AG04450 (cell line): ENCODE measurements at regions not wholly inside any gene's neighbourhood (a gene's known extent, or its start where the extent isn't known, plus 50 kb on each side); places are given as distances from the start of the nearest gene placed in this dataset.

Source experiments
- CTCF ChIA-PET: fragments of 300-600, 350-600 bp; formaldehyde crosslinking; extraction: SDS; loops from one replicate; lab custom pipeline; 2022; ENCODE audit warnings: antibody characterized with exemption, inconsistent platforms; lab: Charles Lee
- POLR2A ChIA-PET: fragments of 350-600 bp; formaldehyde crosslinking; extraction: SDS; loops from one replicate; lab custom pipeline; 2021; ENCODE audit warnings: antibody characterized with exemption, inconsistent platforms; lab: Yijun Ruan, JAX
- DNase-seq: peaks from one replicate; pipeline ENCODE4 v3.0.0-alpha.2; 2011; ENCODE audit warnings: low read depth, low spot score
- H3K27ac ChIP-seq: one replicate; pipeline ENCODE4 v1.5.1; 2012; ENCODE audit warnings: low read depth, low read length, control low read depth
- H3K27me3 ChIP-seq: one replicate; pipeline ENCODE4 v1.6.0; 2012; ENCODE audit warnings: low read length; ENCODE audit not compliant: control insufficient read depth, insufficient read depth
- H3K4me3 ChIP-seq: 2 replicates; pipeline ENCODE4 v1.5.1; 2011; ENCODE audit warnings: mild to moderate bottlenecking, low read depth, low read length, control low read depth
- H3K9me3 ChIP-seq: 2 replicates; pipeline ENCODE4 v1.5.1; 2012; ENCODE audit warnings: low read length; ENCODE audit not compliant: control insufficient read depth, insufficient read depth
- TF ChIP-seq, protein P1 (sequence below): IDR thresholded peaks from 2 replicates; pipeline ENCODE4 v1.5.1; 2011; ENCODE audit warnings: low read depth, low read length, control low read depth, inconsistent platforms

DNA sequence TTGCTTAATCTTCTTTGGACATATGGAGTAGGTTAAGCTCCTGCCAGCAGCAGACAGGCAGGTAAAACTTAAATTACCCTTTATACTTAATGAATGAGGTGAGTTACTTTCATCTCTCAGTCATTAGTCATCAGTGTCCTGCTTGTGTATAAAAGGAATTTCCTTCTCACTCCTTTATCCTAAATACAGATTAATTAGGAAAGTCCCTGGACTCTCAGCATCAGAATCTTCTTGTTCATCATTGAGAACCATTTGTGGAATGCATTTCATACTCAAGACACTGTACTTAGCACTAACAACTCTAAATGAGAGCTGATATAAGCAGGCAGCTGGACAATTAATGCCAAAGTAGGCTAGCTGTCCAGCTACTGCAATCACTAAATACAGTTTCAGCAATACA, 630.4 kb downstream of the METTL15 start:
- TF ChIP-seq, protein P1, sequence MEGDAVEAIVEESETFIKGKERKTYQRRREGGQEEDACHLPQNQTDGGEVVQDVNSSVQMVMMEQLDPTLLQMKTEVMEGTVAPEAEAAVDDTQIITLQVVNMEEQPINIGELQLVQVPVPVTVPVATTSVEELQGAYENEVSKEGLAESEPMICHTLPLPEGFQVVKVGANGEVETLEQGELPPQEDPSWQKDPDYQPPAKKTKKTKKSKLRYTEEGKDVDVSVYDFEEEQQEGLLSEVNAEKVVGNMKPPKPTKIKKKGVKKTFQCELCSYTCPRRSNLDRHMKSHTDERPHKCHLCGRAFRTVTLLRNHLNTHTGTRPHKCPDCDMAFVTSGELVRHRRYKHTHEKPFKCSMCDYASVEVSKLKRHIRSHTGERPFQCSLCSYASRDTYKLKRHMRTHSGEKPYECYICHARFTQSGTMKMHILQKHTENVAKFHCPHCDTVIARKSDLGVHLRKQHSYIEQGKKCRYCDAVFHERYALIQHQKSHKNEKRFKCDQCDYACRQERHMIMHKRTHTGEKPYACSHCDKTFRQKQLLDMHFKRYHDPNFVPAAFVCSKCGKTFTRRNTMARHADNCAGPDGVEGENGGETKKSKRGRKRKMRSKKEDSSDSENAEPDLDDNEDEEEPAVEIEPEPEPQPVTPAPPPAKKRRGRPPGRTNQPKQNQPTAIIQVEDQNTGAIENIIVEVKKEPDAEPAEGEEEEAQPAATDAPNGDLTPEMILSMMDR, result no peak
- ChIA-PET POLR2A (interaction anchor here (0.5 kb wide), 1 partner anchor 176 kb away, joined by 4 read pairs; no protein-coding TSS in a partner anchor), CTCF (interaction anchor here (1.3 to 1.8 kb wide), 2 partner anchors 282 to 590 kb away, joined by 3 read pairs; no protein-coding TSS in a partner anchor)
- DNase-seq, result no peak
- Histone ChIP-seq H3K27me3 (no peaks in the 10 kb centered on the region), H3K9me3 (no peaks in the 10 kb centered on the region), H3K27ac (no peak overlapping the region), H3K4me3 (no peak overlapping the region)

DNA sequence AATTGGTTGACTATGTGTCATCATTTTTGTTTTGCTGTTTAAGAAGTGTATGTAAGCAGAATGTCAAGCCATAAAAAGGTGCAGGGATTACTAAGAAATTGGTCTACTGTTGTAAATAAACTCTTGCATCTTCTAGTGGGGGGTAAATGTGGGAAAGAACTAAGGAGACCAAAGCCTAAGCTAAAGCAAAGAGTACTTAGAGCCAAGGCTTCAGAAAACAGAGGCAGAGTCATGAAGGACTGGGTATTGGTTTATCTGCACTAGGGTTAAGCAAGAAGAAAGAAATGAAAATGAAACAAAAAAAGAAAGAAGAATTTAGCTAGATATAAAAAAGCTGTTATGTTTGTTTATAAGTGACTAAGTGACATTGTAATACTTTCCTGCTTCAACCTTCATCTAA, 628.1 kb downstream of the METTL15 start:
- DNase-seq, result no peak
- H3K9me3 ChIP-seq, result no peaks in the 10 kb centered on the region
- TF ChIP-seq, protein P1, result no peak
- CTCF ChIA-PET, result no interaction called here
- H3K27me3 ChIP-seq, result no peaks in the 10 kb centered on the region
- no peak overlapping the region for H3K27ac ChIP-seq
- H3K4me3 ChIP-seq, result no peak overlapping the region
- POLR2A ChIA-PET, result interaction anchor here (0.6 to 1.2 kb wide), 3 partner anchors 45 to 589 kb away, joined by 3 to 5 read pairs (median 3); no protein-coding TSS in a partner anchor

DNA sequence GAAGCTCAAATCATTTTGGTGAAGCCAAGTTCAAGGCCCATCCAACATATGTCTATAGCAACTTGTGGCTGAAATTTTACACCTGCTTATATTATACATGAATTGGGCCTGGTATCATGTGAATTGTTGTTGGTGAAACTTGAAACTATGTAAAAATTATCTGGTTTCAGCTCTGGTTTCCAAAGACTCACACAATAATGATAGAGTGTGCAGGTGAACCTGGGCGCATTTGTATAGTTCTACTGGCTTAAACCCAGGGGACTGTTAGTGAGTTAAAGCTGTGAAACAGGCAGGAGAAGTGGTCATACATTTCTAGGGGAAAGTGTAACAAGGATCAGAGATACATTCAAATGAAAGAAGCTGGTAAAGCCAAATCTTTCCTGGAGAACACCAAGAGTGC, 627.3 kb downstream of the METTL15 start:
- ChIA-PET CTCF (interaction anchor here (1.0 kb wide), 1 partner anchor 37 kb away, joined by 3 read pairs; no protein-coding TSS in a partner anchor), POLR2A (interaction anchor here (1.0 to 1.2 kb wide), 2 partner anchors 100 to 590 kb away, joined by 3 to 5 read pairs; no protein-coding TSS in a partner anchor)
- no peak for DNase-seq
- no peaks in the 10 kb centered on the region for H3K9me3 ChIP-seq
- TF ChIP-seq, protein P1, result no peak
- H3K4me3 ChIP-seq, result no peak overlapping the region
- no peak overlapping the region for H3K27ac ChIP-seq
- no peaks in the 10 kb centered on the region for H3K27me3 ChIP-seq

DNA sequence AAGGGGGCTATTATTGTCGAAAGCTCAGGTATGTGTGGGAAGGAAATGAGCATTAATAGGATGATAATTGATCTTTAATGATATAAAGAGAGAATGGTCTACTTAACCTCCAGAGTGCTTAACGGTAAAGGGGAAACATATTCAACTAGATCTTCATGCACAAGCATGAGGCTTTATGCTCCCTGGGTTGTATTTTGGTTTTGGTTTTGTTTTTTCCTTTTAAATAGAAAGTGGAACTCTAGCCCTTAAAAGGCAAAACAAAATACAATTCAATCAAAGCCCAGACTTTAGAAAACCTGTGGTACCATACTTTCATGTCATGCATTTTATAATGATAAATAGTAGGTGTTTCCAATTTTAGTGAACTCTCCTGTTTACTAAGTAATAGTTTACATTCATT, 622.7 kb downstream of the METTL15 start:
- peaks cover 4% of the 10 kb centered on the region for H3K9me3 ChIP-seq
- CTCF ChIA-PET, result no interaction called here
- no peak overlapping the region for H3K27ac ChIP-seq
- H3K4me3 ChIP-seq, result no peak overlapping the region
- no peaks in the 10 kb centered on the region for H3K27me3 ChIP-seq
- POLR2A ChIA-PET, result no interaction called here
- no peak for DNase-seq
- TF ChIP-seq, protein P1, result no peak

DNA sequence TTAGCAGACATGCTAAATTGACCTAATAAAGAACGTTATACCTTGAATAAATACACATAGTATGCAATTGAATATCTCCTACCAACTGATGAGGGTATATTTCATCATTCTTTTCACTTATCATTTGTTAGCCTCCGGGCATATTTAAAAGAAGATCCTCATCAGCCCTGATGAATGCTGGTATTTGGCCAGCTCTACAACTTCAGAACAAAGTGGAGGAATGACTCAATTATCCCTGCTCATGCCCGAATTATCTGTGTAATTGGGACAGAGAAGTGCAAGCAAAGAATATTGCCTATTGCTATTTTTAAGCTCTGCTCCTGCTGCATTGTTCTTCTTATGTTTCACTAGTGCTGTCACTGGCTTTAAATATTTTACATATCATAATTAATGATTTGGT, 622.1 kb downstream of the METTL15 start:
- ChIA-PET CTCF (no interaction called here), POLR2A (no interaction called here)
- DNase-seq, result no peak
- Histone ChIP-seq H3K27ac (no peak overlapping the region), H3K27me3 (no peaks in the 10 kb centered on the region), H3K4me3 (no peak overlapping the region), H3K9me3 (peaks cover 4% of the 10 kb centered on the region)
- TF ChIP-seq, protein P1, result no peak
